Stimulated activated CD8-positive, alpha-beta memory T cell treated with anti-CD3 and anti-CD28 coated beads, Interleukin-15, amount 100 ng/mL, for 48 hours (primary cell): ENCODE measurements at regions not wholly inside any gene's neighbourhood (a gene's known extent, or its start where the extent isn't known, plus 50 kb on each side); places are given as distances from the start of the nearest gene placed in this dataset.

Experiments used
- DNase-seq, 2 donors: peaks; one replicate each; pipeline ENCODE4 v3.0.0-alpha.2; 2020; ENCODE audit warnings: low read depth in 2 of 2

DNA sequence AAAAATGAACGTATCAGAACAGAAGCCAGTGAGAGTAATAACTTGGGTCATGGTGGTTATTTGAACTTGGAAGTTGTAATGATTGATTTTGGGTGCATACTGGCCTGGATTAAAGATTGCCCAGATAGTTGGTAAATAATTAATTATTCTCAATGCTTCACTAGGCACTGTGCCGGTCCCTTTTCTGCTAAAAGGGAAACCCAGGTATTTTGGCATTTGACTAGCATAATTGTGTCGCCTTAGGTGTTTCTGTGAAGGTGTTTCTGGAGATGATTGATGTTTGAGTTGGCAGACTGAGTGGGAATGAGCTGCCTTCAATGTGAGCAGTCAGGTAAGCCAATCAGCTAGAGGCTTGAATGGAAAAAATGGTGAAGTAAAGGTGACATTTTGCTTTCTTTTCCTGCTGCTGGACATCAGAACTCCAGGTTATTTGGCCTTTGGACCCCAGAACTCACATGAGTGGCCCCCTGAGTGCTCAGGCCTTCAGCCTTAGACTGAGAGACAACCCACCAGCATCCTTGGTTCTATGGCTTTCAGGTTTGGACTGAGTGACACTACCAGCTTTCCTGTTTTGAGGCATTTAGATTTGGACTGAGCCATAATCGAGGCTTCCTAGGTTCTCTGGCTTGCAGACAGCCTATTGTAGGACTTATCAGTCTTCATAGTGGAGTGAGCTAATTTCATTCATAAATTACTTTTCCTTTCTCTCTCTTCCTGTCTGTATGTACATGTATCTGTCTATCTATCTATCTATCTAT lies 120.7 kb upstream of the PAPPA start:
- no peak for DNase-seq

- no peak for DNase-seq
These were observed 114.3 kb upstream of the PAPPA start for GRCh38 chr9:116039312-116039711.

DNA sequence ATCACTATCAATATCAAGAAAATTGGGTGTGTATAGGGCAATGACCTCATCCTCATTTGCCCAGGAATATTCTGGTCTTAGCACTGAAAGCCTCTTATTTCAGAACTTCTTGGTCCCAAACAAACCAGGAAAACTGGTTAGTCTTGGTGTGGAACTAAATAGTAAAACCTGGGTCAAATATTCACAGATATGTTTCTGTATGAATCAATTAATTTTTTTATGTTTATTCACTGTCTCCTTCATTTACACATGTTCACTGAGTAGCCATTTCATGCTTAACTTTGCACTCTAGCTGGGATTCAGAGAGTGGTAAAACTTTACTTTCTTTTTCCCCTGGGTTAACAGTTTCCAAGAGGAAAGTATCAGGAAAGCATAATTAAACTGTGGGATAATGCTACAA lies 113.7 kb upstream of the PAPPA start:
- no peak for DNase-seq

DNA sequence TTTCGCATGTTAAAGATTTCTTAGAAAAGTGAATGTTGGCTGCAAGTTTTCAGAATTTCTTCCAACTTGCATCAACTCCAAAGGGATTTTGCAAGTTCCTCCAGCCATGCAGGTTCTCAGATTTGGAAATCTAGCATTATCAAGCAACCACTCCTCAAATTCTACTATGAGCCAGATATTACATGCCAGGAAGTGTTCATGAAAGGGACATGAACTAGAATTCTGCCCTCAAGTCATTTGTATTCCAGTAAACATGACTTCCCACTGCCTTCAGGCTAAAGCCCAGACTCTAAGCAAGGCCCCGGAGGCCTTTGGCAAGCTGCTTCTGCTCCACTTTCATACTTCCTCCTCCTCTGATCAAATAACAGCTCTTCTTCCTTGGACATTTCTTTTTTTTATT lies 111.3 kb upstream of the PAPPA start:
- DNase-seq = no peak

- DNase-seq = no peak
These were observed 108.5 kb upstream of the PAPPA start for GRCh38 chr9:116045083-116045482.

GRCh38 chr9:116048081-116048480 lies 105.5 kb upstream of the PAPPA start:
- DNase-seq = no peak

GRCh38 chr9:116049456-116049855 lies 104.1 kb upstream of the PAPPA start:
- no peak for DNase-seq

GRCh38 chr9:116051528-116051927 lies 102.1 kb upstream of the PAPPA start:
- DNase-seq = no peak

- no peak for DNase-seq
These were observed 98.1 kb upstream of the PAPPA start for GRCh38 chr9:116055536-116055935.

- no peak for DNase-seq
These were observed 96.2 kb upstream of the PAPPA start for GRCh38 chr9:116057371-116057770.

- DNase-seq = no peak
These were observed 95.2 kb upstream of the PAPPA start for GRCh38 chr9:116058421-116058820.

DNA sequence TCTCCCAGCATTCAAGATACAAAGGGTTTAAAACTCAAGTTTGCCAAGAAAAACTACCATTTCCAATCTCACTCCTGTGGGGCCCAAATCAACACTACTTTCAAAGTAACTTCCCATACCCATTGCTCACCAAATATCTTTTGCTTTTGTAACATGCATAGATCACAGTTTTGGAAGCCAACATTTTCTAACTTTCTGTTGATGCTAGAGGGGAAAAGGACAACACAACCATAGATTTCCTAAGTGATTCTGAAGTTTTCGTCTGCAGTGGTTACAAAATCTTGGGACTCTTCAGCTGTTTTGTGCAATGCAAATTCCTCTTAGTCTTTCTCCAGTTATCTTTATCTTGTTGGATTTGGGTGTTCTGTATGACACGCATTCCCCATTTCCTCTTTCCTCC lies 94.1 kb upstream of the PAPPA start:
- DNase-seq = no peak

DNA sequence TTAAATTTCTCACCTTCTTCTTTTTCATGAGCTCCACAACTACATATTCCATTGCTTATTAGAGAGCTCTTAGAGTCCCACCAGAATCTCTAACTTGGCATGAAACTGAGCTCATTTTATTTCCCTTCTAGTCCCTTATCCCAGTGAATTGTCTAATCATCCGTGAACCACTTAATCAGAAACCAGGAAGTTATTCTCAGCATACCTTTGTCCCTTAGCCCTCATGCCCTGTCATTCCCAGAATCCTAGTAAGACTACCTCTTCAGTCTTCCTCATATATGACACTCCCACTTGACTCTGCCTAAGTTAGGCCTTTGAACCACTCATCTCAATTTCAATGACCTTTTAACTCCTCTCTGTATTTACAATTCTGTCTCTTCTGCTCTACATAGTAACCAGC lies 93.0 kb upstream of the PAPPA start:
- no peak for DNase-seq

DNA sequence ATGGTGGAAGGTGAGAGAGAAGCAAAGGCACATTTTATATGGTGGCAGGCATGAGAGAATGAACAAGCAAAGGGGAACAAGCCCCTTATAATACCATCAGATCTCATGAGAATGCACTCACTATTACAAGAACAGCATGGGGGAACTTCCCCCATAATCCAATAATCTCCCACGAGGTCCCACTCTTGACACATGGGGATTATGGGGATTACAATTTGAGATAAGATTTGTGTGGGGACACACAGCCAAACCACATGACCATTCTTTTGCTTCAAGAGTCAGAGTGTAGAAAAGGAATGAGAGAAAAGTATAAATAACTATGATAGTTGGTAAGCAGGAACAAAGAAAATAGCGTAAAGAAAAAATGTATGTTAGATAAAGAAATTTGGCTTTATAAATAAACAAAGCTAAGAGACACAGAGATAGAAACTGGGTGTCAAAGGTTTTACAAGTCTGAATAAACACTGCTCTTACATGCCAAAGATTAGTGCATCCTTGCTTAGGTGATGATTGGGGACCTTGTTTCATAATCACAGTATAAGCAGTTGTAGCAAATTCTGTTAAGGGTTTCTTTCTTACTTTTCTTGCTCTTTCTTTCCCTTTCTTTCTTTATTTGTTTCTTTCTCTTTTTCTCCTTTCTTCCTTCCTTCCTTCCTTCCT lies 91.9 kb upstream of the PAPPA start:
- DNase-seq = no peak

DNA sequence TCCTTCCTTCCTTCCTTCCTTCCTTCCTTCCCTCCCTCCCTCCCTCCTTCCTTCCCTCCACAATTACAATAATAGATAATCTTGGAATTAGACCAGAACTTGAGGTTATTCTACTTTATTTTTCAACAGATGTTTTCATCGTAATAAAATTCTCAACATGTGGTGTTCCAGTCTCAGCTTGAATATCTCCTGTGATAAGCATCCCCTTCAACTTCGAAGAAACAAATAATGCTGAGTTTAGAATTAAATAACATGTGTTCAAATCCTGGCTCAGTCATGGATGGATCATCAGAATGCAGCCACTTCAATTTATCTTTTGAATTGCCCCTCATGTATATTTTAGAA lies 91.4 kb upstream of the PAPPA start:
- DNase-seq = no peak

DNA sequence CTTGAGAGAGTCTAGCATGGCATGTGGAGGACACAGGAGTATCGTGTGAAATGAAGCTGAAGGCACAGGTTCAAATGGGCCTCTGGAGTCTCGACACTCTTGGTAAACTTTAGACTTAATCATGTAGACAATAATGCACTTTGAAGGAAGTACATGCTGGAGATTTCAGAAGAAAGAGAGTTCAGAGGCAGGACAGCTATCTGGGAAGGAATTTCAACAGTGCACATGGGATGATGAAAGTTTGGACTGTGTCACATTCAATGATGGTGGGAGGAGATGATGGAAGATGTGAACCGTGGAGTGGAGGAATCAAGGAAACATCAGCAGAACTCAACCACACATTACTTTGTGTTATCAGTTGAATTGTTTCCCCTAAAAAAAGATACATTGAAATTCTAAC lies 88.6 kb upstream of the PAPPA start:
- DNase-seq = no peak

GRCh38 chr9:116066221-116066620 lies 87.4 kb upstream of the PAPPA start:
- no peak for DNase-seq

GRCh38 chr9:116067566-116067965 lies 86.0 kb upstream of the PAPPA start:
- no peak for DNase-seq

DNA sequence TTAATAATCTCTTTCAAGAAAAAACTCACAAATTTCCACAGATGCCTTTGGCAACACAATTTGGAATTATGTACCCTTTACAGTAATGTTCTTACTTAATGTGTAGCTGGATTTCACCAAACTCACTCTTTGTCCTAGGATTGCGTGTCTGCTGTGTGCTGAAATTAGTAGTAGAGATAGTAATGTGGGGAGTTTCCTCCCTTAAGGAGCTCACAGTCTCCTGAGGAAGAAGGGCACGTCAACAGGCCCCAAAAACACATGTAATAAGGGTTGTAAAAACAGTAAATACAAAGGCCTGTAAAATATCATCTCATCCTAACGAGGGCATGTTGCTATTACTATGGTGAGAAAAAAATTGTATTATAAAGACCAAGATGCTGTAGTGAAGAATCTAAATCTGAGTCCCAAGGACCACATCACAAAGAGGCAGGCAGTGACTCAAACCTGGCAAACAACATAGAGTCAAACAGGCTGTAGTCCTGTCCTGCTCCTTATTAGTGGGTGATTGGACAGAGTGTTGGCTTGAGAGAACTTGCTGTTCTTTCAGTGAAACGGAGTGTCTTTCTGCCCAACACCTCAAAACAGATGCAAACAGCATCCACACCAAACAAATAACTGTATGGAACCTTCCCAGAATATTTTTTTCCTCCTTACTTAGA lies 83.2 kb upstream of the PAPPA start:
- DNase-seq = no peak

DNA sequence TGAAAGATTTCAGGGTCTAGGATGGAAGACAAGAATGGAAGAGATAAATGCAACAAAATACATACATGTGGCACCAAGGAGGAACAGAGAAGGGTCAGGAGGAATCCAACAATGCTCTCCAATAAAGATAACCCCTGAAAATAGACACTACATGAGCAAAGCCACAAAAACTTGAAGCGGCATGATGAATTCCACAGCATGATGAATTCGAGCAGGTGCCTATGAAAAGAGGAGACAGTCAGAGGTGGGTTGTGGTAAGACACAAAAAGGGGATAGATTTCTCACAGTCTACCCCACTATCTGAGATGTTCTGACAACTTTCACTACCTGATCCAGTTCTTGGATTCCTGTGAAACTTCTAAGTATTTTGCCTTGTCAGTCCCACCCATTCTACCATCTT lies 81.5 kb upstream of the PAPPA start:
- DNase-seq = no peak

DNA sequence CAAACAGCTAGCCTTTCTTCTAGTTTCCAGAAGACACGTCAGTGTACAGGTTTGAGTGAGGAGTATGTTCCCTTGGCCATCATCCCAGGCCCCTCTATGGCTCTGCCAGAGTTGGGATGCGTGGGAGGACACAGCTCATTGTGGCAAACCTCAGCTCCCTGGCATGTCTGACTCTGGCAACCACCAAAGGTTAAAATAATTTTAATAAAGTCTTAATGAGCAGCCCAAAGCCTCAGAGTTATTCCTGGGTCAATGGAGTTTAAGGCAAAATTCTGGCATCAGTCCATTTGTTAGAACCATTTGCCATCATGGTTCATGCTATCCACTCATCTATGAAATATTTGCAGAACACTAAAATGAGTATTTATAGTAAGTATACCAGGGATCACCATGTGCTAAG lies 79.8 kb upstream of the PAPPA start:
- no peak for DNase-seq

GRCh38 chr9:116074658-116075057 lies 78.9 kb upstream of the PAPPA start:
- no peak for DNase-seq

DNA sequence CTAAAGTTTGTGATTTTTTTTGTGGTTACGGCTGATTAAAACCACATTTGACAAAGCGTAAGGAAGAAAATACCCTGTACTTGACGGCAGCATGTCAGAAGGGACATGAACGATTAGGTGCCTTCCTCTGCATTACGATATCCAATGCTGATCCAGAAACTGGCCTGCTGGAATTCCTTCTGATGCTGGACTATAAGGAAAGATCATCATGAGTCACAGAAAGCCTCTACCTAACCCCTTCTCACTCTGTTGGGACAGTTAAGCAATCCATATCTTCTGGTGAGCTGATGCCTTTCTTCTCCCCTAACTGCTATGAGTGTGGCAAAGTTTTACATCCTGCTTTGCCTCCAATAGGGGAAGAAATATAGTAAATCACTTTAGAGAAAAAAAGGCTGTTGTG lies 78.4 kb upstream of the PAPPA start:
- DNase-seq = no peak
